ENCODE measurements at regions not wholly inside any gene's neighbourhood (a gene's known extent, or its start where the extent isn't known, plus 50 kb on each side); places are given as distances from the start of the nearest gene placed in this dataset.

- TF ChIP-seq CTCF (conservative IDR thresholded peaks at IDR 0.05; ENCODE audit: low read length) (no peak), EZH2phosphoT487 (IDR thresholded peaks at IDR 0.05; ENCODE audit: borderline replicate concordance) (no peak)
- Histone ChIP-seq H4K20me1 (ENCODE audit: insufficient read depth, low read length, poor library complexity, severe bottlenecking) (no peaks in the 10 kb centered on the region), H3F3A (ENCODE audit: low read depth) (peaks cover 3% of the 10 kb centered on the region), H3K9me2 (replicated peaks; ENCODE audit: low read depth, low read length) (no peaks in the 10 kb centered on the region), H3K4me1 (ENCODE audit: insufficient read depth, low read length, poor library complexity, severe bottlenecking) (peaks cover 28% of the 10 kb centered on the region), H3K9ac (ENCODE audit: low read depth, low read length, poor library complexity, severe bottlenecking) (no peak overlapping the region), H2AFZ (ENCODE audit: low read length) (no peak overlapping the region), H3K36me3 (ENCODE audit: insufficient read depth, low read length) (no peaks in the 10 kb centered on the region), H3K4me2 (ENCODE audit: low read depth, low read length, poor library complexity, severe bottlenecking) (no peak overlapping the region), H3K4me3 (ENCODE audit: low read length, poor library complexity, severe bottlenecking) (no peak overlapping the region), H3K9me3 (ENCODE audit: insufficient read depth, low read depth, low read length) (no peaks in the 10 kb centered on the region), H3K27me3 (ENCODE audit: insufficient read depth, low read length, poor library complexity, severe bottlenecking) (no peaks in the 10 kb centered on the region), H3K79me2 (ENCODE audit: insufficient read depth, low read length) (no peaks in the 10 kb centered on the region)
Observed at GRCh38 chr9:134568811-134569210, 72.8 kb upstream of the COL5A1 start.

- Histone ChIP-seq H3F3A (ENCODE audit: low read depth) (peaks cover 3% of the 10 kb centered on the region), H2AFZ (ENCODE audit: low read length) (no peak overlapping the region), H3K4me1 (ENCODE audit: insufficient read depth, low read length, poor library complexity, severe bottlenecking) (peaks cover 28% of the 10 kb centered on the region), H4K20me1 (ENCODE audit: insufficient read depth, low read length, poor library complexity, severe bottlenecking) (no peaks in the 10 kb centered on the region), H3K9ac (ENCODE audit: low read depth, low read length, poor library complexity, severe bottlenecking) (peak overlapping the region; percentile 46), H3K27me3 (ENCODE audit: insufficient read depth, low read length, poor library complexity, severe bottlenecking) (no peaks in the 10 kb centered on the region), H3K79me2 (ENCODE audit: insufficient read depth, low read length) (no peaks in the 10 kb centered on the region), H3K36me3 (ENCODE audit: insufficient read depth, low read length) (no peaks in the 10 kb centered on the region), H3K9me2 (replicated peaks; ENCODE audit: low read depth, low read length) (no peaks in the 10 kb centered on the region), H3K9me3 (ENCODE audit: insufficient read depth, low read depth, low read length) (no peaks in the 10 kb centered on the region), H3K4me2 (ENCODE audit: low read depth, low read length, poor library complexity, severe bottlenecking) (peak overlapping the region; percentile 50), H3K4me3 (ENCODE audit: low read length, poor library complexity, severe bottlenecking) (no peak overlapping the region)
- TF ChIP-seq EZH2phosphoT487 (IDR thresholded peaks at IDR 0.05; ENCODE audit: borderline replicate concordance) (no peak), CTCF (conservative IDR thresholded peaks at IDR 0.05; ENCODE audit: low read length) (no peak)
Observed at GRCh38 chr9:134569626-134570025, 72.0 kb upstream of the COL5A1 start.

- Histone ChIP-seq H3K4me1 (ENCODE audit: insufficient read depth, low read length, poor library complexity, severe bottlenecking) (peaks cover 28% of the 10 kb centered on the region), H3K36me3 (ENCODE audit: insufficient read depth, low read length) (no peaks in the 10 kb centered on the region), H3F3A (ENCODE audit: low read depth) (peaks cover 3% of the 10 kb centered on the region), H3K4me3 (ENCODE audit: low read length, poor library complexity, severe bottlenecking) (peak overlapping the region; percentile 28), H2AFZ (ENCODE audit: low read length) (no peak overlapping the region), H3K9me3 (ENCODE audit: insufficient read depth, low read depth, low read length) (no peaks in the 10 kb centered on the region), H3K4me2 (ENCODE audit: low read depth, low read length, poor library complexity, severe bottlenecking) (peak overlapping the region; percentile 50), H3K9ac (ENCODE audit: low read depth, low read length, poor library complexity, severe bottlenecking) (peak overlapping the region; percentile 46), H3K9me2 (replicated peaks; ENCODE audit: low read depth, low read length) (no peaks in the 10 kb centered on the region), H3K27me3 (ENCODE audit: insufficient read depth, low read length, poor library complexity, severe bottlenecking) (no peaks in the 10 kb centered on the region), H4K20me1 (ENCODE audit: insufficient read depth, low read length, poor library complexity, severe bottlenecking) (no peaks in the 10 kb centered on the region), H3K79me2 (ENCODE audit: insufficient read depth, low read length) (no peaks in the 10 kb centered on the region)
- TF ChIP-seq EZH2phosphoT487 (IDR thresholded peaks at IDR 0.05; ENCODE audit: borderline replicate concordance) (no peak), CTCF (conservative IDR thresholded peaks at IDR 0.05; ENCODE audit: low read length) (peak; percentile 22; the same call in 1 of the 2 replicates)
Observed at GRCh38 chr9:134570151-134570621, 71.4 kb upstream of the COL5A1 start.
